Karpas-422 (cell line): ENCODE measurements at regions not wholly inside any gene's neighbourhood (a gene's known extent, or its start where the extent isn't known, plus 50 kb on each side); places are given as distances from the start of the nearest gene placed in this dataset.

Source experiments
- DNase-seq: peaks from one replicate; pipeline ENCODE4 v3.0.0-alpha.2; 2015
- H2AFZ ChIP-seq: fragments of 200-600 bp; sonication (generic); 2 replicates; pipeline ENCODE4 v1.6.1; 2014; ENCODE audit warnings: antibody characterized with exemption, low read length, mixed read lengths
- H3K27ac ChIP-seq: fragments of 200-600 bp; sonication (generic); 2 replicates; pipeline ENCODE4 v1.5.1; 2014; ENCODE audit warnings: mild to moderate bottlenecking, low read length, moderate library complexity
- H3K27me3 ChIP-seq: fragments of 200-600 bp; sonication (generic); 2 replicates; pipeline ENCODE4 v1.6.1; 2014; ENCODE audit warnings: low read length, mixed read lengths
- H3K36me3 ChIP-seq: fragments of 200-600 bp; sonication (generic); 2 replicates; pipeline ENCODE4 v1.6.1; 2014; ENCODE audit warnings: low read length, mixed read lengths; ENCODE audit not compliant: insufficient read depth
- H3K4me1 ChIP-seq: fragments of 200-600 bp; sonication (generic); 2 replicates; pipeline ENCODE4 v1.6.1; 2014; ENCODE audit warnings: mild to moderate bottlenecking, low read length, mixed read lengths
- H3K4me2 ChIP-seq: fragments of 200-600 bp; sonication (generic); 2 replicates; pipeline ENCODE4 v1.6.1; 2014; ENCODE audit warnings: low read length, low read depth, mild to moderate bottlenecking; ENCODE audit not compliant: poor library complexity, severe bottlenecking
- H3K4me3 ChIP-seq: fragments of 200-600 bp; sonication (generic); 2 replicates; pipeline ENCODE4 v1.5.1; 2014; ENCODE audit warnings: mild to moderate bottlenecking, antibody characterized with exemption, low read length, mixed read lengths
- H3K79me2 ChIP-seq: fragments of 200-600 bp; sonication (generic); 2 replicates; pipeline ENCODE4 v1.6.1; 2014; ENCODE audit warnings: mild to moderate bottlenecking, low read length, mixed read lengths
- H3K9ac ChIP-seq: fragments of 200-600 bp; sonication (generic); 2 replicates; pipeline ENCODE4 v1.6.0; 2014; ENCODE audit warnings: low read length
- H3K9me2 ChIP-seq: fragments of 200-600 bp; sonication (generic), shearing (Covaris generic); replicated peaks from 2 replicates; pipeline ENCODE4 v1.6.0; 2014; ENCODE audit warnings: mild to moderate bottlenecking, low read length, moderate library complexity; ENCODE audit not compliant: insufficient read depth
- H3K9me3 ChIP-seq: fragments of 300-700, 200-600 bp; sonication (generic); 2 replicates; pipeline ENCODE4 v1.6.1; 2014; ENCODE audit warnings: low read length, mixed read lengths
- H4K20me1 ChIP-seq: fragments of 200-600 bp; sonication (generic); 2 replicates; pipeline ENCODE4 v1.6.1; 2014; ENCODE audit warnings: mild to moderate bottlenecking, antibody characterized with exemption, low read length, low read depth; ENCODE audit not compliant: insufficient read depth

DNA sequence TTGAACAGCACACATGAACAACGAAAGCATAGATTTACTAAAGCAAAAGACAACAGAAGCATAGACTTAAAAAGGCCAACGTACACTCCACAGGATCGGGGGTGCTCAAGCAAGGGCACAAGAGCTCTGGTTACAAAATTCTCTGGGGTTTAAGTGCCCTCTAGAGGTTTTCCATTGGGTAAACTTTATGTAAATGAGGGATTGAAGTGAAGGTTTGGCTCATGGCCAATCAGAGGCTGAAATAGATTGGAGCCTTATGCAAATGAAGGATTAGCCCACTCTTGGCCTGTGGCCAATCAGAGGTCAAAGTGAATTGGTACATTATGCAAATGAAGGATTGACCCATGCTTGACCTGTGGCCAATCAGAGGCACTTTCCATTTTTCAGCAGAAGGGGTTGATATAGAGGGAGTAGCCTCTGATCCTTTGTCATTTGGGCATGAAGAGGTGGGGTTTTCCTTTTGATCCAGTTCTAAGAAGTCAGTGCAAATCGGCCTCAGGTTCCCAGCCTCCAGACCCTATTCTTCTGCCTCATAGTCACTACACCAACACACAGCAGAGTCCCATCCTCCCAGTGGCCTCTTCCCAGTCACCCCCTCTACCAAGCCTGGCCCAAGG is 244.9 kb downstream of the THBS2 start:
- Histone ChIP-seq H3K4me1 (peaks cover 14% of the 10 kb centered on the region), H2AFZ (no peak overlapping the region), H3K79me2 (no peaks in the 10 kb centered on the region), H3K27ac (no peak overlapping the region), H3K36me3 (no peaks in the 10 kb centered on the region), H3K9me2 (no peaks in the 10 kb centered on the region), H3K4me2 (peak overlapping the region; percentile 24), H3K27me3 (peaks cover 4% of the 10 kb centered on the region; the same call in 1 of the 2 replicates), H3K4me3 (no peak overlapping the region), H3K9me3 (0 out of 2 replicates have a peak, but pooled peaks cover 4% of the 10 kb centered on the region), H3K9ac (no peak overlapping the region), H4K20me1 (no peaks in the 10 kb centered on the region)
- peak; percentile 88 for DNase-seq

DNA sequence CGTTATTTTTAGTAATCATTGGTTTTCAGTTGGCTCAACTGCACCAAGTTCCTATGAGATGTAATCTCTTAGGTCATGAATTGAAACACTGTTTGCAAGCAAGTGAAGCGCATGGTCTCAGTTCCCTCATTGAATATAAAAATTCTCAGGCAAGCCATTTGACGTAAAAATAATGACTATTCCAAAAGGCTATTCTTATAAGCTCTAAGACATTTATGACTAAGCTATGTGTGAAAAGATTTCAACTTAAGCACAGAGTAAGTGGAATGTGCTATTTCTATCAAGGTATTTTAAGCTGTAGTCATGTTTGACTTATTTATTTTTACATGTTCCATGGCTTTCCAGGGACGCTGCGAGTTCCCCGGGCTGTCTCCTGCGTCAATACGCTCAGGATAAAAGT is 248.5 kb downstream of the THBS2 start:
- Histone ChIP-seq H3K4me2 (no peak overlapping the region), H3K9ac (no peak overlapping the region), H3K4me1 (peaks cover 14% of the 10 kb centered on the region), H3K79me2 (no peaks in the 10 kb centered on the region), H3K27ac (no peak overlapping the region), H3K27me3 (peaks cover 4% of the 10 kb centered on the region; the same call in 1 of the 2 replicates), H2AFZ (no peak overlapping the region), H3K4me3 (no peak overlapping the region), H3K36me3 (no peaks in the 10 kb centered on the region), H3K9me2 (no peaks in the 10 kb centered on the region), H4K20me1 (no peaks in the 10 kb centered on the region), H3K9me3 (0 out of 2 replicates have a peak, but pooled peaks cover 4% of the 10 kb centered on the region)
- DNase-seq: no peak

DNA sequence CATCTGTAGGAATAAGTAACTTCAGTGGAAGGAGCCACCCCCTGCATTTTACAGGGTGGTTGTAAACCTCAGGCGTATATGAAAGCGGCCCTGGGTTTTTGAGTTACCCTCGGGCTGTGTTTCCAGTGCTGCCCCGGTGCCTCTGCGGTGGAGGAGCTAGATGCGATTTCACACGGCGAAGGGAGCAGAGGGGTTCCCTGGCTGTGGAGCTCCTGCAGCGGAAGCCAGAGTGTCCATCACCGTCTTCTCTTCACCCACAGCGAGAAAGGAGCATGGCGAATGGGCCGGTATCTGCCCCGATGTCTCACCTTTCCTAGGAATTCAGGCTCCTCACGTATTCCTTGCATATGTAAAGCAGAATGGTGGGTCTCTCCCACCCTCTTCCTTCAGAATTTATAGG is 253.6 kb downstream of the THBS2 start:
- H4K20me1 ChIP-seq: no peaks in the 10 kb centered on the region
- H3K9ac ChIP-seq: no peak overlapping the region
- H3K79me2 ChIP-seq: no peaks in the 10 kb centered on the region
- no peak overlapping the region for H3K4me2 ChIP-seq
- no peaks in the 10 kb centered on the region for H3K9me3 ChIP-seq
- H3K9me2 ChIP-seq: no peaks in the 10 kb centered on the region
- H3K27me3 ChIP-seq: no peaks in the 10 kb centered on the region
- H3K4me3 ChIP-seq: no peak overlapping the region
- DNase-seq: no peak
- no peaks in the 10 kb centered on the region for H3K4me1 ChIP-seq
- H3K36me3 ChIP-seq: no peaks in the 10 kb centered on the region
- no peak overlapping the region for H2AFZ ChIP-seq
- H3K27ac ChIP-seq: no peak overlapping the region

DNA sequence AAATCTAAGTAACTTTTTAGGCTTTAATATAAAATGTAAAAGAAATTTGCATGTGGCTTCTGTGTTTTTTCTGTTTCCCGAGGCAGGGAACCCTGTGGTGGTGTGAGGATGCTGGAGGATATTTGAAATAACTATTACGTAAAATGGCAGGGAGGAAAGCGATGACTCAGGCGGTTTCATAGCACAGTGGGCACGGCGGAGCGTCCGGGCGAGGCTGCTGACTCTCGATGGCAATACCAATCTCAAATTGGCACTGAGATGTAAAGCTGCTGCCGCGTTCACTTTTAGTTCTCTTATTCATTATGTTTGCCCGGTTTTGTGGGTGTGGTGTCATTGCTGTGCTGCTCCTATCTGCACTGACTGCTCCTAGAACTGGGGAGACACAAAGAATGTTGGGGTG is 254.3 kb downstream of the THBS2 start:
- H3K9me3 ChIP-seq: no peaks in the 10 kb centered on the region
- no peaks in the 10 kb centered on the region for H3K36me3 ChIP-seq
- H3K4me1 ChIP-seq: no peaks in the 10 kb centered on the region
- H3K27ac ChIP-seq: no peak overlapping the region
- H3K4me2 ChIP-seq: no peak overlapping the region
- H3K9me2 ChIP-seq: no peaks in the 10 kb centered on the region
- H2AFZ ChIP-seq: no peak overlapping the region
- no peak overlapping the region for H3K9ac ChIP-seq
- DNase-seq: no peak
- H3K27me3 ChIP-seq: no peaks in the 10 kb centered on the region
- H3K4me3 ChIP-seq: no peak overlapping the region
- no peaks in the 10 kb centered on the region for H3K79me2 ChIP-seq
- H4K20me1 ChIP-seq: no peaks in the 10 kb centered on the region

DNA sequence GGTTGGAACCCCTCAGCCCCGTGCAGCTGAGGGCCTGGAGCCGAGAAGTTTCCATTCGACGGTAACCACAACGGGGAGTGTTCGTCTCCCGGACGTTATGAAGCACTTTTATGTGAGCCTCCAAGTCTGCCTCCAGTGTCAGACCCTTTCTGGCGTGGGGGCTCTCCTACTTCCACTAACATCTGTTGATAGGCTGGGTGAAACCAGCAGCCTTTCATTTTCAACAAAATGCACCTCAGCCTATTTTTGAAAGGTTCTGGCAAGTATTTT is 257.4 kb downstream of the THBS2 start:
- Histone ChIP-seq H3K4me2 (no peak overlapping the region), H3K9me3 (no peaks in the 10 kb centered on the region), H3K9me2 (no peaks in the 10 kb centered on the region), H3K27me3 (no peaks in the 10 kb centered on the region), H3K9ac (no peak overlapping the region), H3K79me2 (no peaks in the 10 kb centered on the region), H3K4me1 (no peaks in the 10 kb centered on the region), H2AFZ (no peak overlapping the region), H3K4me3 (no peak overlapping the region), H4K20me1 (no peaks in the 10 kb centered on the region), H3K36me3 (no peaks in the 10 kb centered on the region), H3K27ac (no peak overlapping the region)
- no peak for DNase-seq

DNA sequence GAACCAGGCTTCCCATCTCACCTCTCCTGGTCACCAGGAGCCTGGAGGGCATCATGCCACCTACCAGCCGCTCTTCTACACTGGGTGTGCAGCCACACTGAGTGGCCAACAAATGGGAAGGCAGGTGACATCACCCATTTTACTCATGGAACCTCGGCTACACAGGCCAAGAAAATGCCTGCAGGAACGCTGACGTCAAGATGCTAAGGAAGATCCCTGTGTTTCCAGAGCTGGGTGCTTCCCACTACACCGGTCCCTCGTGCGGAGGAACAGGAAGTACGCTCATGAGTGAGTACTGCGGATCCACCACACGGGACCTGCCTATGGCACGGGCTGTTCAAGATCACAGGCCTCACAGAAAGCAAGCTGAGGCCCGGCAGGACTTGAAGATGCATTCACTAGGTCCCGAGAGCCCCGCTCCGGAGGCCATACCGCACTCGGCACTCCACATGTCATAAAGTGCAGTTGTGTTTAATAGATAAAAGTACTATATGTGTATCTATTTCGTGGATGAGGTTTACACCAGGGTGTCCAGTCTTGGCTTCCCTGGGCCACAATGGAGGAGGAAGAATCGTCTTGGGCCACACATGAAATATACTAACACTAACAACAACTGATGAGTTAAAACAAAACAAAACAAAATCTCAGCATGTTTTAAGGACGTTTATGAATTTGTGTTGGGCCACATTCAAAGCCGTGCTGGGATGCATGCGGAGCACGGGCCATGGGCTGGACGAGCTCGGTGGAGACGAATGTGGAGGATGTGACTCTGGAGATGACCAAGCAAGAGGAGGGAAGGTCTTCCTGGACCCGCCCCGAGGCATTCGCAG is 257.9 kb downstream of the THBS2 start:
- Histone ChIP-seq H2AFZ (no peak overlapping the region), H3K79me2 (no peaks in the 10 kb centered on the region), H3K9me2 (no peaks in the 10 kb centered on the region), H3K9ac (no peak overlapping the region), H3K27ac (no peak overlapping the region), H4K20me1 (no peaks in the 10 kb centered on the region), H3K4me1 (no peaks in the 10 kb centered on the region), H3K36me3 (no peaks in the 10 kb centered on the region), H3K4me3 (no peak overlapping the region), H3K4me2 (no peak overlapping the region), H3K9me3 (no peaks in the 10 kb centered on the region), H3K27me3 (no peaks in the 10 kb centered on the region)
- DNase-seq: no peak

DNA sequence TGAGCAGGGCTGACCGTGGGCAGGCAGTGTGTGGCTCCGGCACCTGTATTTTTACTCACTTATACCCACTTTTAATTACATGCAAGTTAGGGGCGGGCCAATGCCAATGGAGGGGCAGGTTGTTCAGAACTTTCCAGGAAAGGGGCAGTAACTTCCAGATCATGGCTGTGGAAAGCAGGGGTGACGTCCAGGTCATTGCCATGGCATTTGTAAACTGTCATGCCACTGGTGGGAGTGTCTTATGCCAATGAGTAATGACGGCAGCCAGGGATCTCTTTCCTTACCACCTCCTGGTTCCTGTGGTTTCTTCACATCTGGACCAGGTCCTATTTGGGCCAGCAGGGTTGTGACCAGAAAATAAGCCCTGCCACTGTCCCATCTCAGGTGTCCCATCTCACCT is 258.7 kb downstream of the THBS2 start:
- Histone ChIP-seq H4K20me1 (no peaks in the 10 kb centered on the region), H3K4me1 (no peaks in the 10 kb centered on the region), H3K9ac (no peak overlapping the region), H3K4me2 (no peak overlapping the region), H3K9me3 (no peaks in the 10 kb centered on the region), H2AFZ (no peak overlapping the region), H3K27me3 (no peaks in the 10 kb centered on the region), H3K4me3 (no peak overlapping the region), H3K27ac (no peak overlapping the region), H3K79me2 (no peaks in the 10 kb centered on the region), H3K36me3 (no peaks in the 10 kb centered on the region), H3K9me2 (no peaks in the 10 kb centered on the region)
- DNase-seq: no peak

DNA sequence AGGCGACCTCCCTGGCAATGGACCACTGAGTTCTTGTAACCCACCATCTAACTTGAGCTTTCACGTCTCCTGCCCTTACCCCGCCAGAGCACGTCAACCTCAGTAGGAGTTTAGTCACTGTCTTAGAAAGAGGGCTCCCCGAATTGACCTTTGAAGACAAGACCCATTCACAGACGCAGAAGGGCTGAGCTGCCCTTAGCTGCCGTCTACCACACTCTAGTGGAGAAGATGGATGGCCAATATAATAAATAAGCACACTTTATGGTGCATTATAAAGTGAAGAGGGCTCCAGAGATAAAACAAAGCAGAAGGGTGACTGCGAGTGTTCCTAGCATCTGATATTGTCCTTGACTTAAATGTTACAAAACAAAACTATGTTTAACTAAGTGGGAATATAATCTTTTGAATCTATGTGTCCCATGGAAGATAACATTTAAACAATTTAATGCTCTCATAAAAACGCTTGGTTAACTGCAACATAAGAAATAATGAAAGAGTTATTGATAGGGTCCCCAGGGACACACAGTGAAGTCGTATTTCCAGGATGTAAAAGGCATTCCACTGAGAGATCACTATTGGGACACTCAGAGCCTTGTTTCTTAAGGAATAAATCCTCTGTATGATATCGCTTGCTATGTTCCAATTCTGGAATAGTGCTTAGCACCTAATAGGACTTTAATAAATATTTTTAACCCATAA is 261.1 kb downstream of the THBS2 start:
- Histone ChIP-seq H3K27me3 (no peaks in the 10 kb centered on the region), H3K9me3 (no peaks in the 10 kb centered on the region)
- no peak for DNase-seq

More for the DNA sequence above, 261.1 kb downstream of the THBS2 start:
- H3K4me3 ChIP-seq: no peak overlapping the region
- H3K9ac ChIP-seq: no peak overlapping the region
- H3K36me3 ChIP-seq: no peaks in the 10 kb centered on the region
- no peaks in the 10 kb centered on the region for H3K4me1 ChIP-seq
- no peaks in the 10 kb centered on the region for H4K20me1 ChIP-seq
- no peak overlapping the region for H3K27ac ChIP-seq
- no peaks in the 10 kb centered on the region for H3K9me2 ChIP-seq
- H3K79me2 ChIP-seq: no peaks in the 10 kb centered on the region
- H2AFZ ChIP-seq: no peak overlapping the region
- no peak overlapping the region for H3K4me2 ChIP-seq
